Activated CD4-positive, alpha-beta T cell treated with anti-CD3 and anti-CD28 coated beads for 4 hours (primary cell): ENCODE measurements at regions not wholly inside any gene's neighbourhood (a gene's known extent, or its start where the extent isn't known, plus 50 kb on each side); places are given as distances from the start of the nearest gene placed in this dataset.

Experiments
- DNase-seq, 2 donors: peaks; one replicate each; pipeline ENCODE4 v3.0.0-alpha.2; 2020

GRCh38 chr3:187931770-187932278 is 186.6 kb upstream of the BCL6 start:
- DNase-seq = no peak

GRCh38 chr3:187932530-187932929 is 187.3 kb upstream of the BCL6 start:
- no peak for DNase-seq

GRCh38 chr3:187935623-187936156 is 190.4 kb upstream of the BCL6 start:
- DNase-seq = peak; percentile 8 to 17

- no peak for DNase-seq
Observed at GRCh38 chr3:187936676-187937075, 191.4 kb upstream of the BCL6 start.

GRCh38 chr3:187939891-187940290 is 194.6 kb upstream of the BCL6 start:
- no peak for DNase-seq

DNA sequence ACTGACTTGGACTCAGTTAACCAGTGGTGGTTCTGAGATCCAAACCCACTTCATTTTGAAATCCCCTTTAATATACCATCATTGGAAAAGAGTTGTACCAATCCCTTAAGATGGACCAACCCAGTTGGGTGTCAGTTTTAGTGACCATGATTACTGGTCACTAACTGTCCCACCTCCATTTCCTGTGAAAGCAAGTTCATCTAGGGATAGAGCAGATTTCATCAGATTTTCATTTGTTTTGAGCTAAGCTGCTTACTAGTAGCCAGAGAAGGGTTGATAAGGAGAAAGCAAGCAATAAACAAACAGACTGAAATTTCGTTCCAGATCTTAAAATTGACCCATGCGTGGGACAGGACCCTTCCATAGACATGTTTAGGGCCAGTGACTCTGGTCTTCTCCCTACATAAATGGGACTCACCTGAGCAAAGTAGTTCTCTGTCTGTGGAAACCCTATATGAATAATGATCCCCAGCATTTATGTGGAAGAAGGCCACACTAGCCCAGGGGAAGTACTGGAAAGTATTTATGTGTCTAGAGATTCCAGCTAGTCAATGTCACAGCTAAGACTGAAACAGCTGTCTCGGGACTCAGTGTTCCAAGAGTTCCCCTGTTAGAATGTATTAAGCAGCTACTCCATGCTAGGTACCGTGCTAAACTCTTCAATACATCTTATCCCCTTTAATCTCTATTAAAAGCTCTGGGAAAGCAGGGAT is 196.0 kb upstream of the BCL6 start:
- DNase-seq = no peak

- DNase-seq = no peak
Observed at GRCh38 chr3:187941848-187942194, 196.6 kb upstream of the BCL6 start.

GRCh38 chr3:187942658-187943241 is 197.5 kb upstream of the BCL6 start:
- DNase-seq = no peak

DNA sequence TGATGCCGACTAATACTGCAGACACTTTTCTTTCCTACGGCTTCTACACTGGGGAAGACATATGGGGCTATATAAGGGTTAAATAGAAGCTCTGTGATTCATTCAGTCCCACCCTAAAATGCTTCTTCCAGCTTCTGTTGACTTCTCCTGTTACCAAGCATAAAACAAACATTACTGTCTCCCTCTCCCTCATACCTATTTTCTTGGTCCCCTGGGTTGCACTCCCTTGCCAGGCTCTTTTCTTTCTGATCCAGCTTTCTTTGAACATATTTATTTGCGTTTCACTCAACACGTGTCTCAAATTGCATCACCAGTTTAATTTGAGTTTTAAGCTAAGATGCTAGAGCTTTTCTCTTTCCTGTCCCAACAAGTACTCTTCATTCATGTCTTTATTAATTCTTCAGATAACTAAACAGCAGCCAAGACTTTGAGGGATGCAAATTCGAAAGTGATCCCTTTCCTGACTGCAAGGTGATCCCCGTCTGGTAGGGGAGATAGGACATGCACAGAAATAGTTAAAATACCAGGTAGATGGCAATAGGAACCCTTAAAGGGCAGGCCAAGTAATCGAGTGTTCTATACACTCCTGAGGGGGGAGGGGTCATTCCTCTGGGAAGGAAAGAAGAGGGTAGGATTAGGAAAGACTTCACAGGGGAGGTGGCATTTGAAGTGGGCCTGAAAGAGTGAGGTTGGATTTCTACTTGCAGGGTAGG is 198.6 kb upstream of the BCL6 start:
- no peak for DNase-seq

- no peak for DNase-seq
Observed at GRCh38 chr3:187944390-187945179, 199.3 kb upstream of the BCL6 start.

DNA sequence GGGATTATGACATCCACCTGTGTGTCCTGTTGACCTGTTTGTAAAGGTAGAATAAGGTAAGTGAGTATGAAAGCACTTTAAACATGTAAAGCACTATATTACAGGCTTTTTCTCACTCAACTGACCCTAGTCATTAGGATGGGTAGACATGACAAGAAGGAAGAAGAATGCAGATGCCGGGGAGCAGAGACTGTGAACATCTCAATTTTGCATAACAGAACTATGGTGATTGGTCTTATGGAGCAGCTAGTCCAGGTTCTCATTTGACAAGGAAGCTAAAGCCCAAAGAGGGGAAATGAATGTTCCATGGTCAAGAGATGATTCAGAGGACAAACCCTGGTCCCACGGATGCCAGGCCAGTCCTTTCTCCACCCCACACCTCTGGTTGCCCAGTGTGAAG is 200.1 kb upstream of the BCL6 start:
- no peak for DNase-seq

DNA sequence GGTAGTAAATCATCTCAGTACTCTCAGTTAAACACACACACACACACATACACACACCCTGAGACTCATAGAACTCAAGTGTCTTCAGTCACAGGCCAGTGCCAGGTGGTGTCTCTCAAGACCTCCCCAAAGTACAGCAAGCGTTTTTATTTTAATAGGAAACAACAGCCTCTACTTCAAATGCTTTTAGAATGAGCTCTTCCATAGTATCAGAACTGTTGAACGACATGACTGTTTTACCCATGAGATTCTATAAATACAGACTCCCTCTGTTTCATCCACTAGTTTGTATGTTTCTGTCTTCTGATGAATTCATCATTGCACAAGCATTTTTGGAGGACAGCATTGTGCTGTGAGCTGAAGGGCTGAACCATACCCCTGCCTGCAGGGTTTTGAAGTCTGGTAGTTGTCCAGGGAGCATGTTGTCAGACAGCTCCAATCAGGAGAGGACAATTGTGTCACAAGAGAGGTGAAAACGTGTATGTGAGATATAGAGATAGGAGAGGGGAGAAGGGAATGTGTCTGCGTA is 201.0 kb upstream of the BCL6 start:
- no peak for DNase-seq

GRCh38 chr3:187946981-187947380 is 201.7 kb upstream of the BCL6 start:
- no peak for DNase-seq

GRCh38 chr3:187947927-187948682 is 202.8 kb upstream of the BCL6 start:
- DNase-seq = no peak

DNA sequence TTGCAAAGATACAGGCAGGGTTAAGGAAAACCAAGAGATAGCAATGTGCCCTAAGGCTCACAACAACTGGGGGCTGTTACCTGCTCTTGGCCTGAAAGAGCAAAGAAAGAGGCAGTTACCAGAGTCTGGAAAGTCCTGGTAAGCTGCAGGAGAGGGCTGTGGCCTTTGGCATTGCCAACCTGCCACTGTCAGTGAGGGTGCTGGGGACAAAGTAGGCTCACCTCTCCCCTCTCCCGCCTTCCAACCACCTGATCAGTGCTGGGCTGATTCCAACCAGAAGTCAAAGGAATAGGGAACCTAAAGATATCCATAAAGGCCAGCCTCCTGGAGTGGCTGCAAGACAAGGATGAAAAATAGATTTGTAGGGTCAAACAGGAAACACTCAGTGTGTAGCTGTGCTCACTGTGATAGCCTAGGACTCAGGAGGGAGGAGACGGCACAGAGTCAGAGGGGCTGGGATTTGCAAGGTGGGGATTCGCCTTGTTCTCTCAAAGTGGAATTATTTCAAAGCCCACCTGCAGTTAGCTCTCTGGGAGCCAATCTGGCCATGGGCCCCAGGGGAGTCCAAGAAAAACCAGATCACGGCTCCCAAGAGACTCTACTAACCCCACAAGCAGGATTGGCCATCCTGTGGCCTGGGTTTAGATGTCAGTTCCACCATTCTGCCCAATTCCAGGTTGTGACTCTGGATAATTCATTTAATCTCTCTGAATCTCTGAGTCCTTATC is 204.0 kb upstream of the BCL6 start:
- no peak for DNase-seq

- no peak for DNase-seq
Observed at GRCh38 chr3:187950671-187951070, 203.3 kb upstream of the LPP start.

DNA sequence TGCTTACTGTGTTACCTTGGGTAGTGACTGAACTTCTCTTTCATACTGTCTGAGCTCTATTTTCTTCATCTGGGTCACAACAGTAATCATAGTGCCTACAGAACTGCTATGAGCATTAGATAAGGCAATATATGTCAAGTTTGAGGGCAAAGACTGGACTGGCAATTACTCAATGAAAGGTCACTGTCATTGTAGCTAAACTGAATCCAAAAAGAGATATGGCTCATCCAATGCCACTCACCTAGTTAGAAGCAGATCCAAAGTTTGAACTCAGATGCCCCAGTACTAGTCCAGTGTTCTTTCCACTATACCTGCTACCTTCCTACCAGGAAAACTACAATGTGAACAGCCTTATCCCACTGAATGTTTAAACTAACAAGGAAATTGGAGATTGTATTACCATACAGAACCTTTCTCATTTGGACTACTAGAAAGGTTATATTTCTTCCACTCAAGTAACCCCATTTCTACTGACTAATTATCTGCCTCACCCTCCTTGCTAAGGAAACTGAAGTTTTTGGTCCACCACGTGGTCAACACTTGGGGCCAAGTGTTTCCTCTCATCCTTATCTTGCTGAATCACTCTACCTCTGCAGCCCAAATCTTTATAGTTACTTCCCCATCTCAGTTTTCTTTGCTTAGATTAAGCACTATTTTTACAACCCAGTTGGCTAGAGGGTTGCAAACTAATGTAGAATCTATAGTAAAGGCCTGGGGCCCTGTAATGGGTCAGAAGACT is 202.3 kb upstream of the LPP start:
- no peak for DNase-seq

DNA sequence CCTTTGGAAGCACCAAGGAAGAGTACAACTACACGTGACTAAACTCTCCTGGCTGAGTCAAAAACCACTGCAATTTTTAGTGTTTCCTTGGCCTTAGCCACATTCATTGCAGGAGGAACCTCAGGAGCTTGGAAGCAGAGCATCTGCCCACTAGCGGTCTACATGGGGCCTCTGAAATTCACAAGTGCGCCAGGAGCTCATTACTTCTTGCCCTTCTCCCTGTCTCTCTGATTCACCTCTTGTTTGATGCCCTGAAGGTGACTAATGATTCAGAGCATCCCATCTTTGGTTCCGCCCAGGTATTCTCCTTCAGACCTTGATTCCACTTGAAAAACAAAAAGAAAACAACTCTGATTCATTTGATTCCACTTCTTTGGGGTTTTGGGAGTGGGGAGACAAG is 201.1 kb upstream of the LPP start:
- no peak for DNase-seq

DNA sequence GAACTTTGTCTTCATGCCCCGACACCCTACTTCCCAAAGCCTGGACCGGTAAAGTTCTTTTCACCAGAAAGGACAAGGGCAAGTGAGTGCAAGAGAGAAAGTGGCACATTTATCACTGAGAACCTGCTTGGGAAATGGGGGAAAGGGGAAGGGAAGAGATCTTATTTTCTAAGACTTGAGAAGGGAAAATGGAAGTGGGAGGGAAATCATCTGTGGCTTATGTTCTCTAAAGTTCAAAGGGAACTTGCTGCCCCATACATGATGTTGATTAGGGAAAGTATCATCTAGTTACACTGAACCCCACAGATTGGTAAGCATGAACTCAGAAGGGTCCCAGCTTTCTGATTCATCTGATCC is 199.5 kb upstream of the LPP start:
- no peak for DNase-seq

GRCh38 chr3:187954873-187955586 is 198.9 kb upstream of the LPP start:
- DNase-seq = no peak
